ENCODE measurements at regions not wholly inside any gene's neighbourhood (a gene's known extent, or its start where the extent isn't known, plus 50 kb on each side); places are given as distances from the start of the nearest gene placed in this dataset.

GRCh38 chr7:4513450-4513849 lies 168.6 kb upstream of the FOXK1 start:
- TF ChIP-seq POLR2A (IDR thresholded peaks at IDR 0.05) (no peak), CTCF (IDR thresholded peaks at IDR 0.05 in 4 of 5, conservative IDR thresholded peaks at IDR 0.05 in 1 of 5) (no peak)

Data from gastrocnemius medialis (tissue), 4 donors.